A549 (cell line): ENCODE measurements at regions not wholly inside any gene's neighbourhood (a gene's known extent, or its start where the extent isn't known, plus 50 kb on each side); places are given as distances from the start of the nearest gene placed in this dataset.

Experiments
- ATAC-seq, 2 experiments: fragments of 200-7000 bp in 1 of 2; fragments of >200 bp in 1 of 2; cut with Nextera tagmentation in 1 of 2; cut with Tn5 transposase in 1 of 2; 3 replicates each; pipeline versions ENCODE4 v1.8.0 to v1.9.1; 2018 to 2020; ENCODE audit warnings: mild to moderate bottlenecking in 1 of 2, moderate library complexity in 1 of 2
- CTCF ChIA-PET: fragments of 300-600 bp; sonication (Branson Sonifier 250); formaldehyde crosslinking; extraction: SDS; loops from one replicate; lab custom pipeline; 2021; ENCODE audit warnings: antibody characterized with exemption, inconsistent platforms; lab: Yijun Ruan, JAX
- POLR2A ChIA-PET: fragments of 350-600 bp; formaldehyde crosslinking; extraction: SDS; loops from one replicate; lab custom pipeline; 2021; ENCODE audit warnings: antibody characterized with exemption, inconsistent platforms; lab: Yijun Ruan, JAX
- DNase-seq, 2 experiments: peaks; one replicate each; pipeline versions ENCODE4 v3.0.0 to v3.0.0-alpha.2; 2011 to 2016; ENCODE audit warnings: low read depth in 1 of 2, low spot score in 1 of 2
- FAIRE-seq: peaks from 2 replicates; lab custom pipeline; 2011; peaks lifted over from hg19 to GRCh38; lab: Jason Lieb, UNC
- H3K27ac ChIP-seq, 2 experiments: fragments of >200 bp; sonication (Bioruptor Twin); formaldehyde crosslinking; 3 replicates each; pipeline ENCODE4 v1.5.1; 2016 to 2017
- H3K4me1 ChIP-seq: fragments of >200 bp; sonication (Bioruptor Twin); formaldehyde crosslinking; 3 replicates; pipeline ENCODE4 v1.6.1; 2016
- H3K4me2 ChIP-seq: fragments of >200 bp; sonication (Bioruptor Twin); formaldehyde crosslinking; 3 replicates; pipeline ENCODE4 v1.6.1; 2016
- H3K4me3 ChIP-seq: fragments of >200 bp; sonication (Bioruptor Twin); formaldehyde crosslinking; 3 replicates; pipeline ENCODE4 v1.5.1; 2016
- H3K9me3 ChIP-seq: fragments of >200 bp; sonication (Bioruptor Twin); formaldehyde crosslinking; 3 replicates; pipeline ENCODE4 v1.6.1; 2016
- BCL3 ChIP-seq: fragments of >200 bp; sonication (Bioruptor Twin); formaldehyde crosslinking; IDR thresholded peaks from 3 replicates; pipeline ENCODE4 v1.6.1; 2016
- BHLHE40 ChIP-seq: IDR thresholded peaks from 2 replicates; pipeline ENCODE4 v1.6.1; 2012; ENCODE audit warnings: low read depth, low read length, inconsistent platforms
- CBX2 ChIP-seq: fragments of 200-600 bp; sonication (generic); IDR thresholded peaks from 2 replicates; pipeline ENCODE4 v1.6.1; 2016; ENCODE audit warnings: low read depth, mild to moderate bottlenecking, borderline replicate concordance
- CBX8 ChIP-seq: fragments of 200-600 bp; sonication (generic); IDR thresholded peaks from 2 replicates; pipeline ENCODE4 v1.6.1; 2016
- CHD2 ChIP-seq: fragments of 150-350 bp; IDR thresholded peaks from 2 replicates; pipeline ENCODE4 v1.6.1; 2014; ENCODE audit warnings: low read length; ENCODE audit not compliant: partially characterized antibody
- CHD4 ChIP-seq: fragments of 200-600 bp; sonication (generic); IDR thresholded peaks from 2 replicates; pipeline ENCODE4 v1.6.1; 2016; ENCODE audit warnings: antibody characterized with exemption, mild to moderate bottlenecking, borderline replicate concordance
- EHF ChIP-seq: fragments of 250-450 bp; sonication (Bioruptor Pico); IDR thresholded peaks from 2 replicates; pipeline ENCODE4 v1.5.0; 2020; ENCODE audit warnings: mild to moderate bottlenecking
- EHMT2 ChIP-seq: fragments of 200-600 bp; sonication (generic); IDR thresholded peaks from 2 replicates; pipeline ENCODE4 v1.6.1; 2016; ENCODE audit warnings: antibody characterized with exemption, low read depth, mild to moderate bottlenecking, moderate library complexity
- ESRRA ChIP-seq: fragments of 150-350 bp; IDR thresholded peaks from 2 replicates; pipeline ENCODE4 v1.6.1; 2014; ENCODE audit warnings: mild to moderate bottlenecking, low read length, borderline replicate concordance
- FOSL2 ChIP-seq, 2 experiments: fragments of 450-650 bp in 1 of 2; fragments of >200 bp in 1 of 2; sonication (Bioruptor Twin) in 1 of 2; formaldehyde crosslinking; IDR thresholded peaks; 2 replicates each; pipeline versions ENCODE4 v1.5.0 to v1.6.1; 2016 to 2020; ENCODE audit warnings: mild to moderate bottlenecking in 1 of 2, moderate library complexity in 1 of 2
- HDAC2 ChIP-seq: fragments of 200-600 bp; sonication (generic); IDR thresholded peaks from 2 replicates; pipeline ENCODE4 v1.6.1; 2016
- HOXA7 ChIP-seq: fragments of 250-450 bp; sonication (Bioruptor Pico); IDR thresholded peaks from 2 replicates; pipeline ENCODE4 v1.5.0; 2020; ENCODE audit warnings: mild to moderate bottlenecking, moderate library complexity
- HOXB5 ChIP-seq: fragments of 250-450 bp; sonication (Bioruptor Pico); IDR thresholded peaks from 2 replicates; pipeline ENCODE4 v1.5.0; 2020; ENCODE audit warnings: mild to moderate bottlenecking, moderate library complexity
- JUN ChIP-seq, 2 experiments: fragments of >200 bp; sonication (Bioruptor Twin); formaldehyde crosslinking; IDR thresholded peaks; 2 replicates in 1 of 2; 3 replicates in 1 of 2; pipeline ENCODE4 v1.6.1; 2016 to 2017
- MAX ChIP-seq: IDR thresholded peaks from 2 replicates; pipeline ENCODE4 v1.6.1; 2012
- MAZ ChIP-seq: fragments of 150-350 bp; IDR thresholded peaks from 2 replicates; pipeline ENCODE4 v1.6.1; 2014; ENCODE audit warnings: antibody characterized with exemption, low read depth, low read length, borderline replicate concordance
- MYC ChIP-seq: IDR thresholded peaks from 2 replicates; pipeline ENCODE4 v1.6.1; 2012; ENCODE audit warnings: mild to moderate bottlenecking, inconsistent platforms, low read length, improper control_type of control experiment, borderline replicate concordance
- PHF8 ChIP-seq: fragments of 200-600 bp; sonication (generic); IDR thresholded peaks from 2 replicates; pipeline ENCODE4 v1.6.1; 2016; ENCODE audit warnings: low read depth, mild to moderate bottlenecking, antibody characterized with exemption, moderate library complexity, borderline replicate concordance
- POLR2A ChIP-seq: IDR thresholded peaks from 2 replicates; pipeline ENCODE4 v1.6.1; 2012; ENCODE audit warnings: mild to moderate bottlenecking, low read length
- POLR2AphosphoS2 ChIP-seq: conservative IDR thresholded peaks from 2 replicates; pipeline ENCODE4 v1.6.1; 2012; ENCODE audit warnings: low read length, improper control_type of control experiment, inconsistent platforms
- RAD21 ChIP-seq, 2 experiments: fragments of >200 bp in 1 of 2; sonication (Bioruptor Twin) in 1 of 2; formaldehyde crosslinking in 1 of 2; IDR thresholded peaks in 1 of 2; conservative IDR thresholded peaks in 1 of 2; 2 replicates in 1 of 2; 3 replicates in 1 of 2; pipeline ENCODE4 v1.6.1; 2012 to 2018; ENCODE audit warnings: inconsistent platforms in 1 of 2
- RCOR1 ChIP-seq: fragments of 150-350 bp; IDR thresholded peaks from 2 replicates; pipeline ENCODE4 v1.6.1; 2014; ENCODE audit warnings: antibody characterized with exemption, low read length, low read depth
- SMC3 ChIP-seq: fragments of >200 bp; sonication (Bioruptor Twin); formaldehyde crosslinking; IDR thresholded peaks from 3 replicates; pipeline ENCODE4 v1.6.1; 2018; ENCODE audit warnings: inconsistent platforms
- SREBF2 ChIP-seq: fragments of 450-650 bp; IDR thresholded peaks from 2 replicates; pipeline ENCODE4 v1.6.1; 2014; ENCODE audit warnings: mild to moderate bottlenecking, moderate library complexity
- TFCP2L1 ChIP-seq: fragments of 250-450 bp; sonication (Bioruptor Pico); IDR thresholded peaks from 2 replicates; pipeline ENCODE4 v1.5.0; 2021; ENCODE audit warnings: mild to moderate bottlenecking
- USF2 ChIP-seq: fragments of 450-650 bp; IDR thresholded peaks from 2 replicates; pipeline ENCODE4 v1.6.1; 2014; ENCODE audit warnings: antibody characterized with exemption
- ZC3H11A ChIP-seq: fragments of 450-650 bp; IDR thresholded peaks from 2 replicates; pipeline ENCODE4 v1.6.1; 2014; ENCODE audit warnings: antibody characterized with exemption, mild to moderate bottlenecking
- ZFP36 ChIP-seq: fragments of 450-650 bp; IDR thresholded peaks from 2 replicates; pipeline ENCODE4 v1.6.1; 2014; ENCODE audit warnings: borderline replicate concordance; ENCODE audit not compliant: partially characterized antibody
- WGBS: methylation state at CpG from one replicate; pipeline ENCODE4 v1.1.6; 2017; ENCODE audit errors: missing lambda C conversion rate; 5-methylcytosine and 5-hydroxymethylcytosine counted together

GRCh38 chr15:61401903-61402698 lies 173.0 kb upstream of the RORA start:
- no peak for DNase-seq
- POLR2A ChIA-PET: no interaction called here

GRCh38 chr15:61398310-61398709 lies 169.2 kb upstream of the RORA start:
- Histone ChIP-seq H3K4me3 (no peak overlapping the region), H3K9me3 (no peaks in the 10 kb centered on the region)
- FAIRE-seq: no peak
- CTCF ChIA-PET: no interaction called here
- TF ChIP-seq CBX2 (no peak), MAX (no peak), ZC3H11A (no peak), RCOR1 (no peak), ESRRA (no peak), MYC (no peak), TFCP2L1 (CRISPR knock-in tag) (no peak), HOXA7 (no peak), HOXB5 (CRISPR knock-in tag) (no peak), SMC3 (no peak), JUN (IDR thresholded peaks at IDR 0.05) (no peak), USF2 (no peak), POLR2AphosphoS2 (no peak), BCL3 (no peak)
- TF ChIP-seq, all 56 proteins: peak for 0
- Histone ChIP-seq H3K4me1 (no peaks in the 10 kb centered on the region), H3K4me2 (no peak overlapping the region), H3K27ac (no peak overlapping the region)
- ATAC-seq (no peak), DNase-seq (no peak)
- POLR2A ChIA-PET: no interaction called here

More at GRCh38 chr15:61401903-61402698, 173.0 kb upstream of the RORA start:
- no peak overlapping the region for H3K27ac ChIP-seq
- TF ChIP-seq CHD2 (no peak), ZC3H11A (no peak), HOXA7 (no peak), CBX8 (no peak), RAD21 (conservative IDR thresholded peaks at IDR 0.05 in 1 of 2, IDR thresholded peaks at IDR 0.05 in 1 of 2) (no peak), POLR2AphosphoS2 (no peak), BCL3 (no peak), PHF8 (no peak), EHF (no peak), HOXB5 (CRISPR knock-in tag) (no peak), CHD4 (no peak), POLR2A (no peak), BHLHE40 (no peak), SREBF2 (no peak), FOSL2 (IDR thresholded peaks at IDR 0.05) (no peak), FOSL2 (CRISPR knock-in tag; IDR thresholded peaks at IDR 0.05) (no peak), MAZ (no peak), ZFP36 (no peak), EHMT2 (no peak), HDAC2 (no peak)
- no peaks in the 10 kb centered on the region for H3K4me1 ChIP-seq
- no peak overlapping the region for H3K4me3 ChIP-seq
- ATAC-seq: no peak
- FAIRE-seq: no peak
- H3K9me3 ChIP-seq: no peaks in the 10 kb centered on the region
- no peak overlapping the region for H3K4me2 ChIP-seq
- 25% methylated on average over 6 of the region's 6 CpGs for WGBS
- CTCF ChIA-PET: interaction anchor here (1.1 kb wide), 1 partner anchor 9 kb away, joined by 3 read pairs; no protein-coding TSS in a partner anchor
